ENCODE measurements at regions not wholly inside any gene's neighbourhood (a gene's known extent, or its start where the extent isn't known, plus 50 kb on each side); places are given as distances from the start of the nearest gene placed in this dataset.

GRCh38 chr11:97149741-97150140 lies 759.9 kb downstream of the JRKL start:
- no peak for DNase-seq (ENCODE audit: low spot score)

GRCh38 chr11:97157221-97157740 lies 767.5 kb downstream of the JRKL start:
- DNase-seq (ENCODE audit: low spot score): no peak

GRCh38 chr11:97158243-97158642 lies 768.4 kb downstream of the JRKL start:
- no peak for DNase-seq (ENCODE audit: low spot score)

GRCh38 chr11:97163631-97164191 lies 773.9 kb downstream of the JRKL start:
- no peak for DNase-seq (ENCODE audit: low spot score)

- no peak for DNase-seq (ENCODE audit: low spot score)
Observed at GRCh38 chr11:97201743-97202612, 812.2 kb downstream of the JRKL start.

GRCh38 chr11:97202613-97203292 lies 812.9 kb downstream of the JRKL start:
- no peak for DNase-seq (ENCODE audit: low spot score)

- no peak for DNase-seq (ENCODE audit: low spot score)
Observed at GRCh38 chr11:97218011-97218410, 828.2 kb downstream of the JRKL start.

- no peak for DNase-seq (ENCODE audit: low spot score)
Observed at GRCh38 chr11:97223647-97224046, 833.8 kb downstream of the JRKL start.

- DNase-seq (ENCODE audit: low spot score): no peak
Observed at GRCh38 chr11:97224396-97224795, 834.6 kb downstream of the JRKL start.

GRCh38 chr11:97225794-97226193 lies 836.0 kb downstream of the JRKL start:
- no peak for DNase-seq (ENCODE audit: low spot score)

GRCh38 chr11:97229936-97230335 lies 840.1 kb downstream of the JRKL start:
- DNase-seq (ENCODE audit: low spot score): no peak

GRCh38 chr11:97231231-97231630 lies 841.4 kb downstream of the JRKL start:
- no peak for DNase-seq (ENCODE audit: low spot score)

GRCh38 chr11:97234016-97234415 lies 844.2 kb downstream of the JRKL start:
- DNase-seq (ENCODE audit: low spot score): no peak

GRCh38 chr11:97237151-97237550 lies 847.3 kb downstream of the JRKL start:
- DNase-seq (ENCODE audit: low spot score): no peak

GRCh38 chr11:97247601-97248000 lies 857.8 kb downstream of the JRKL start:
- DNase-seq (ENCODE audit: low spot score): no peak

- no peak for DNase-seq (ENCODE audit: low spot score)
Observed at GRCh38 chr11:97254790-97255189, 865.0 kb downstream of the JRKL start.

- DNase-seq (ENCODE audit: low spot score): no peak
Observed at GRCh38 chr11:97259434-97259833, 869.6 kb downstream of the JRKL start.

- DNase-seq (ENCODE audit: low spot score): no peak
Observed at GRCh38 chr11:97259884-97260283, 870.1 kb downstream of the JRKL start.

- DNase-seq (ENCODE audit: low spot score): no peak
Observed at GRCh38 chr11:97263183-97263858, 873.5 kb downstream of the JRKL start.

- no peak for DNase-seq (ENCODE audit: low spot score)
Observed at GRCh38 chr11:97269527-97269926, 879.7 kb downstream of the JRKL start.

GRCh38 chr11:97279341-97279740 lies 889.5 kb downstream of the JRKL start:
- DNase-seq (ENCODE audit: low spot score): no peak

GRCh38 chr11:97280347-97280746 lies 890.5 kb downstream of the JRKL start:
- no peak for DNase-seq (ENCODE audit: low spot score)

Data from CD4-positive, alpha-beta T cell treated with Interleukin-2 at 100 ng/mL for 4 hours (primary cell).